CD14-positive monocyte (primary cell): ENCODE measurements at regions not wholly inside any gene's neighbourhood (a gene's known extent, or its start where the extent isn't known, plus 50 kb on each side); places are given as distances from the start of the nearest gene placed in this dataset.

Source experiments
- DNase-seq, 3 donors: peaks; one replicate each; pipeline ENCODE4 v3.0.0-alpha.2; 2011 to 2022
- H2AFZ ChIP-seq: 2 replicates; pipeline ENCODE4 v1.6.0; 2012; ENCODE audit warnings: mild to moderate bottlenecking, low read depth, low read length, inconsistent platforms; ENCODE audit not compliant: insufficient read depth, poor library complexity, severe bottlenecking
- H3K27ac ChIP-seq, 2 donors: 1 replicate in 1 of 2; 2 replicates in 1 of 2; pipeline ENCODE4 v1.5.1; 2012 to 2013; ENCODE audit warnings: low read length in 2 of 2, control low read depth in 1 of 2, inconsistent platforms in 1 of 2, low read depth in 1 of 2, mild to moderate bottlenecking in 1 of 2
- H3K27me3 ChIP-seq, 2 donors: one replicate each; pipeline versions ENCODE4 v1.6.0 to v1.6.1; 2011 to 2013; ENCODE audit warnings: low read length in 2 of 2; ENCODE audit not compliant: control insufficient read depth in 2 of 2, insufficient read depth in 2 of 2
- H3K36me3 ChIP-seq, 2 donors: replicated peaks in 1 of 2; 1 replicate in 1 of 2; 2 replicates in 1 of 2; pipeline versions ENCODE4 v1.5.1 to v1.6.1; 2012 to 2013; ENCODE audit warnings: low read length in 2 of 2, control low read depth in 1 of 2, inconsistent platforms in 1 of 2, mild to moderate bottlenecking in 1 of 2; ENCODE audit not compliant: insufficient read depth in 2 of 2, control insufficient read depth in 1 of 2
- H3K4me1 ChIP-seq, 2 donors: 1 replicate in 1 of 2; 2 replicates in 1 of 2; pipeline versions ENCODE4 v1.5.1 to v1.6.1; 2012 to 2013; ENCODE audit warnings: low read length in 2 of 2, control low read depth in 1 of 2, inconsistent platforms in 1 of 2, mild to moderate bottlenecking in 1 of 2, moderate library complexity in 1 of 2; ENCODE audit not compliant: insufficient read depth in 2 of 2, control insufficient read depth in 1 of 2
- H3K4me2 ChIP-seq: replicated peaks from 2 replicates; pipeline ENCODE3; 2012; ENCODE audit warnings: low read length, moderate library complexity, mild to moderate bottlenecking; ENCODE audit not compliant: poor library complexity, severe bottlenecking; ENCODE audit errors: extremely low read depth
- H3K4me3 ChIP-seq, 3 experiments: fragments of 200-600 bp in 1 of 3; sonication (generic) in 1 of 3; replicated peaks in 1 of 3; 1 replicate in 2 of 3; 2 replicates in 1 of 3; pipeline ENCODE4 v1.5.1; 2011 to 2013; ENCODE audit warnings: low read length in 3 of 3, mild to moderate bottlenecking in 3 of 3, control low read depth in 2 of 3, low read depth in 2 of 3, inconsistent platforms in 1 of 3, moderate library complexity in 1 of 3
- H3K79me2 ChIP-seq: 2 replicates; pipeline ENCODE4 v1.6.0; 2012; ENCODE audit warnings: mild to moderate bottlenecking, control low read depth, inconsistent platforms, low read length, moderate library complexity; ENCODE audit not compliant: insufficient read depth
- H3K9ac ChIP-seq: 2 replicates; pipeline ENCODE4 v1.6.0; 2017; ENCODE audit warnings: low read length, mild to moderate bottlenecking; ENCODE audit not compliant: insufficient read depth, poor library complexity, severe bottlenecking
- H3K9me3 ChIP-seq, 2 donors: replicated peaks in 1 of 2; 1 replicate in 1 of 2; 2 replicates in 1 of 2; pipeline versions ENCODE4 v1.5.1 to v1.6.1; 2012 to 2013; ENCODE audit warnings: low read length in 2 of 2, control low read depth in 1 of 2; ENCODE audit not compliant: control insufficient read depth in 1 of 2, insufficient read depth in 1 of 2
- H4K20me1 ChIP-seq: 2 replicates; pipeline ENCODE4 v1.6.0; 2012; ENCODE audit warnings: mild to moderate bottlenecking, low read length, control low read depth, moderate library complexity; ENCODE audit not compliant: insufficient read depth
- H3K27ac Mint-ChIP-seq, 7 donors: one replicate each; pipeline ENCODE4 v1.8.0; 2020; ENCODE audit warnings: mild to moderate bottlenecking in 7 of 7, mixed read lengths in 7 of 7, moderate library complexity in 6 of 7, inconsistent platforms in 2 of 7
- H3K27me3 Mint-ChIP-seq, 3 donors: one replicate each; pipeline ENCODE4 v1.8.0; 2021 to 2022; ENCODE audit warnings: low read depth in 3 of 3, mild to moderate bottlenecking in 3 of 3, mixed read lengths in 3 of 3, moderate library complexity in 3 of 3, inconsistent platforms in 1 of 3
- H3K36me3 Mint-ChIP-seq, 2 donors: one replicate each; pipeline ENCODE4 v1.8.0; 2020; ENCODE audit warnings: mixed read lengths in 2 of 2, inconsistent platforms in 1 of 2, mild to moderate bottlenecking in 1 of 2
- H3K4me1 Mint-ChIP-seq: one replicate; pipeline ENCODE4 v1.8.0; 2020; ENCODE audit warnings: mild to moderate bottlenecking, mixed read lengths
- H3K4me3 Mint-ChIP-seq, 2 donors: one replicate each; pipeline ENCODE4 v1.8.0; 2020; ENCODE audit warnings: mild to moderate bottlenecking in 2 of 2, mixed read lengths in 2 of 2, moderate library complexity in 1 of 2
- H3K9me3 Mint-ChIP-seq, 7 donors: one replicate each; pipeline ENCODE4 v1.8.0; 2020 to 2022; ENCODE audit warnings: mixed read lengths in 7 of 7, mild to moderate bottlenecking in 6 of 7, moderate library complexity in 6 of 7, inconsistent platforms in 2 of 7
- WGBS: methylation state at CpG from one replicate; pipeline ENCODE4 v1.1.5; 2013; ENCODE audit warnings: missing lambda C conversion rate; ENCODE audit not compliant: insufficient coverage; 5-methylcytosine and 5-hydroxymethylcytosine counted together
- intact Hi-C, 2 donors: fragments of 100-400 bp; cut with micrococcal nuclease; formaldehyde crosslinking; loops; one replicate each; pipeline versions ENCODE4 v1.15.0 to v1.15.1; 2023
- TF ChIP-seq, protein P1 (sequence below): fragments of 200-600 bp; IDR thresholded peaks from one replicate; pipeline ENCODE4 v1.8.0; 2022; ENCODE audit warnings: antibody characterized with exemption, mild to moderate bottlenecking

DNA sequence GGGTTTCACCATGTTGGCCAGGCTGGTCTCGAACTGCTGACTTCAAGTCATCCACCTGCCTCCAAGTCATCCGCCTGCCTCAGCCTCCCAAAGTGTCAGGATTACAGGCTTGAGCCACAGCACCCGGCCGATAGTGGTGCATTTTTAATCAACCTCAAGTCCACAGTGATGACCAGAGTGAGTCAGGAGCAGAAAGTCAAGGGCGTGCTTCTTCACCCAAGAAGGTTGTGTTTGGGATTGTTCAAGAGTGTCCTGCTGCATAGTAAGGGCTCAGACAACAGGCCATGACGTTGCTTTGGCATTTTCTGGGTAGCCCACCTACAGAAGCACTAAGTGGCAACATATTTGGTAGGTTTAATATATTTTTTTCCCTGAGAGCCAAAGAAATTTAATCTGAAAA is 108.3 kb upstream of the FAM20A start:
- H3K27ac Mint-ChIP-seq: no peak overlapping the region
- no peak overlapping the region for H3K4me3 ChIP-seq
- DNase-seq: no peak
- peaks cover 29% of the 10 kb centered on the region for H3K4me1 Mint-ChIP-seq
- 60% methylated on average over 1 of the region's 6 CpGs for WGBS
- intact Hi-C loops: no loop called here
- no peaks in the 10 kb centered on the region for H3K36me3 Mint-ChIP-seq
- H3K79me2 ChIP-seq: no peaks in the 10 kb centered on the region
- H3K36me3 ChIP-seq: no peaks in the 10 kb centered on the region
- H3K27ac ChIP-seq: no peak overlapping the region
- no peak overlapping the region for H3K9ac ChIP-seq
- H3K9me3 ChIP-seq: no peaks in the 10 kb centered on the region
- H3K4me2 ChIP-seq: no peak overlapping the region
- no peak overlapping the region for H2AFZ ChIP-seq
- H3K27me3 ChIP-seq: no peaks in the 10 kb centered on the region
- peaks cover 15 to 27% of the 10 kb centered on the region in 2 donors for H3K4me1 ChIP-seq
- TF ChIP-seq, protein P1, sequence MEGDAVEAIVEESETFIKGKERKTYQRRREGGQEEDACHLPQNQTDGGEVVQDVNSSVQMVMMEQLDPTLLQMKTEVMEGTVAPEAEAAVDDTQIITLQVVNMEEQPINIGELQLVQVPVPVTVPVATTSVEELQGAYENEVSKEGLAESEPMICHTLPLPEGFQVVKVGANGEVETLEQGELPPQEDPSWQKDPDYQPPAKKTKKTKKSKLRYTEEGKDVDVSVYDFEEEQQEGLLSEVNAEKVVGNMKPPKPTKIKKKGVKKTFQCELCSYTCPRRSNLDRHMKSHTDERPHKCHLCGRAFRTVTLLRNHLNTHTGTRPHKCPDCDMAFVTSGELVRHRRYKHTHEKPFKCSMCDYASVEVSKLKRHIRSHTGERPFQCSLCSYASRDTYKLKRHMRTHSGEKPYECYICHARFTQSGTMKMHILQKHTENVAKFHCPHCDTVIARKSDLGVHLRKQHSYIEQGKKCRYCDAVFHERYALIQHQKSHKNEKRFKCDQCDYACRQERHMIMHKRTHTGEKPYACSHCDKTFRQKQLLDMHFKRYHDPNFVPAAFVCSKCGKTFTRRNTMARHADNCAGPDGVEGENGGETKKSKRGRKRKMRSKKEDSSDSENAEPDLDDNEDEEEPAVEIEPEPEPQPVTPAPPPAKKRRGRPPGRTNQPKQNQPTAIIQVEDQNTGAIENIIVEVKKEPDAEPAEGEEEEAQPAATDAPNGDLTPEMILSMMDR: no peak
- no peak overlapping the region for H3K4me3 Mint-ChIP-seq
- no peaks in the 10 kb centered on the region for H4K20me1 ChIP-seq
- peaks cover 0 to 8% (median 6%) of the 10 kb centered on the region in 3 donors for H3K27me3 Mint-ChIP-seq
- H3K9me3 Mint-ChIP-seq: no peaks in the 10 kb centered on the region

DNA sequence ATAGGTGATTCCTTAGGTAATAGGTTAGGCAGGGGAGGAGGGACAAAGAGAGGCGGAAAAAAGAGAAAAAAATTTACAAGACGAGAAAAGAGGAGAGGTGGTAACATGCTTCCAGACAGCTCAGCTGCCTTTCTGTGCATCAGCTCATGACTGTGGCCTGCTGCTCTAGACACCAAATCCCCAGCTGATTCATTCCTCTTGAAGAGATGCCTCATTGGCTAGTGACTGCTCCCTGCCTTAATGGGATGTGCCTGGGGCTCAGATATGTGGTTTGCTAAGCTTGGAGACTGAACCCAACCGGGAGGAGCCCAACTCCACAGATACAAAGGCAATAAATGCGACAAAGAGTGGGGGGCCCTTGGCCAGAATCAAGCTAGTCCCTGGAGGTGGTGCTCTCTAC is 105.9 kb upstream of the FAM20A start:
- TF ChIP-seq, protein P1: no peak
- Histone ChIP-seq H3K27ac (no peak overlapping the region), H3K4me1 (peaks cover 15 to 27% of the 10 kb centered on the region in 2 donors), H3K27me3 (no peaks in the 10 kb centered on the region), H3K4me2 (no peak overlapping the region), H3K36me3 (no peaks in the 10 kb centered on the region), H3K79me2 (no peaks in the 10 kb centered on the region), H3K4me3 (no peak overlapping the region), H4K20me1 (no peaks in the 10 kb centered on the region), H3K9ac (no peak overlapping the region), H3K9me3 (no peaks in the 10 kb centered on the region), H2AFZ (peak overlapping the region; percentile 10)
- peak overlapping the region in 2 of 7 donors; percentile 31 to 33 for H3K27ac Mint-ChIP-seq
- WGBS: 100% methylated on average over 2 of the region's 4 CpGs
- H3K4me1 Mint-ChIP-seq: peaks cover 29% of the 10 kb centered on the region
- intact Hi-C loops: no loop called here
- no peak overlapping the region for H3K4me3 Mint-ChIP-seq
- H3K27me3 Mint-ChIP-seq: peaks cover 0 to 3% (median 1%) of the 10 kb centered on the region in 3 donors
- no peaks in the 10 kb centered on the region for H3K36me3 Mint-ChIP-seq
- DNase-seq: no peak
- peaks cover 0 to 2% (median 0%) of the 10 kb centered on the region in 7 donors for H3K9me3 Mint-ChIP-seq
